ENCODE measurements at regions not wholly inside any gene's neighbourhood (a gene's known extent, or its start where the extent isn't known, plus 50 kb on each side); places are given as distances from the start of the nearest gene placed in this dataset.

DNA sequence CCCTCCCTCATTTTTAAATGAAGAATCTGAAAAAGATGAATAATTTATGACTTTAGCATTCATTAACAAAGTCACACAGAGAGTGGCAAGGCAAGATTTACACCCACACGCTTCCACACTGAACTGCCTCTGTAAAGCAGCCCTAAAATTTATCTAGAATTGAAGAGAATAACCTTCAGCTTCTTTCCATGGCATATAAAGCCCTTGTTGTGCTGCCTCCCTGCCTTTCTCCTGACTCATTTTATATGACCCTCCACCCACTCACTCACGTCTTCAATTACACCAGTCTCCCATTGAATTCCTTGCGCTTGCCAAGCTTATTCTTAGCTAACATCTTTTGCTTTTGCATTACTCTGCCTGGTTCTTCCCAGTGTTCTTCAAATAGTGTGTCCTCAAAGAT lies 2649.3 kb downstream of the PCDH7 start:
- CTCF ChIA-PET: no interaction called here
- POLR2A ChIA-PET: no interaction called here
- TF ChIP-seq, protein P1, sequence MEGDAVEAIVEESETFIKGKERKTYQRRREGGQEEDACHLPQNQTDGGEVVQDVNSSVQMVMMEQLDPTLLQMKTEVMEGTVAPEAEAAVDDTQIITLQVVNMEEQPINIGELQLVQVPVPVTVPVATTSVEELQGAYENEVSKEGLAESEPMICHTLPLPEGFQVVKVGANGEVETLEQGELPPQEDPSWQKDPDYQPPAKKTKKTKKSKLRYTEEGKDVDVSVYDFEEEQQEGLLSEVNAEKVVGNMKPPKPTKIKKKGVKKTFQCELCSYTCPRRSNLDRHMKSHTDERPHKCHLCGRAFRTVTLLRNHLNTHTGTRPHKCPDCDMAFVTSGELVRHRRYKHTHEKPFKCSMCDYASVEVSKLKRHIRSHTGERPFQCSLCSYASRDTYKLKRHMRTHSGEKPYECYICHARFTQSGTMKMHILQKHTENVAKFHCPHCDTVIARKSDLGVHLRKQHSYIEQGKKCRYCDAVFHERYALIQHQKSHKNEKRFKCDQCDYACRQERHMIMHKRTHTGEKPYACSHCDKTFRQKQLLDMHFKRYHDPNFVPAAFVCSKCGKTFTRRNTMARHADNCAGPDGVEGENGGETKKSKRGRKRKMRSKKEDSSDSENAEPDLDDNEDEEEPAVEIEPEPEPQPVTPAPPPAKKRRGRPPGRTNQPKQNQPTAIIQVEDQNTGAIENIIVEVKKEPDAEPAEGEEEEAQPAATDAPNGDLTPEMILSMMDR (IDR thresholded peaks at IDR 0.05; ENCODE audit: insufficient read depth, low read length, missing control alignments): no peak
- H3K4me3 ChIP-seq (ENCODE audit: low read depth, low read length): no peak overlapping the region
- no peak for DNase-seq (ENCODE audit: low read depth, low spot score)

GRCh38 chr4:33381816-33382215 lies 2661.6 kb downstream of the PCDH7 start:
- ChIA-PET POLR2A (no interaction called here), CTCF (no interaction called here)
- no peak for DNase-seq (ENCODE audit: low read depth, low spot score)
- no peak overlapping the region for H3K4me3 ChIP-seq (ENCODE audit: low read depth, low read length)
- TF ChIP-seq, protein P1 (IDR thresholded peaks at IDR 0.05; ENCODE audit: insufficient read depth, low read length, missing control alignments): no peak

DNA sequence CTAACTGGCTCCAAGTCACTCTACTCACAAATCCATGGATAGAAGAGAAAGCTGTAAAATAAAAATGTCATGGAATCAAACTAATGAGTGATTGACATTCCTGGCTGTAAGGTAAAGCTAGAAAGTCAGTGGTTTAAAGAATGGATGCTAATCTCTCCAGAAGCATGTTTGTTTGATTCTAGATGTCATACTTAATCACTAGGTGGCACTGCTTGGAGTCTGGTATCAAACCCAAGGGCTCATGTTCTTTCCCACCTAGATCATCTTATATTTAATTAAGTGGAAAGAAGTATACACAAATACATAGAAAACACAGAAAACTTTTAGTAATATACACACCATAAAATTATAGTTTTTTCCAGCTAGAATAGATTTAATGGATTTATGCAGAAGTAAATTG lies 2666.6 kb downstream of the PCDH7 start:
- TF ChIP-seq, protein P1 (IDR thresholded peaks at IDR 0.05; ENCODE audit: insufficient read depth, low read length, missing control alignments): no peak
- no peak overlapping the region for H3K4me3 ChIP-seq (ENCODE audit: low read depth, low read length)
- POLR2A ChIA-PET: no interaction called here
- CTCF ChIA-PET: no interaction called here
- DNase-seq (ENCODE audit: low read depth, low spot score): no peak

DNA sequence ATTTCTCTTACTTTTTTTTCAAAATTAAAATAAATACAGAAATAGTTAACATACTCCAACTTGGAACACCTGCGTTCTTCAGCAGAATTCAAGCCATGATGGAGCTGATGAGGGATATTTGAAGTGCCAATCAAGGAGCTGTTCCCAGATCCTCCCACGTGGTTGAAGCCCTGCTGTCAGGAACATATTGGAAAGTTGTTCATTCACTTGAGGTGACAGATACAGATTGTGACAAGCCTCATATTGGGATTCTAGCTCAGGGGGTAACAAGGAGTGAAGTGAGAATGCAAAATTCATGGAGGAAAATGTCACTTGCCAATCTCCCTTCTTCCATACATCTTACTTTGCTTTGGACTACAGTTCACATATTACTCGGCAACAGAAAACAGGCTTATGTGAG lies 2670.8 kb downstream of the PCDH7 start:
- DNase-seq (ENCODE audit: low read depth, low spot score): no peak
- no peak overlapping the region for H3K4me3 ChIP-seq (ENCODE audit: low read depth, low read length)
- TF ChIP-seq, protein P1 (IDR thresholded peaks at IDR 0.05; ENCODE audit: insufficient read depth, low read length, missing control alignments): no peak
- POLR2A ChIA-PET: no interaction called here
- CTCF ChIA-PET: no interaction called here

- CTCF ChIA-PET: no interaction called here
- TF ChIP-seq, protein P1 (IDR thresholded peaks at IDR 0.05; ENCODE audit: insufficient read depth, low read length, missing control alignments): no peak
- POLR2A ChIA-PET: no interaction called here
- no peak overlapping the region for H3K4me3 ChIP-seq (ENCODE audit: low read depth, low read length)
- DNase-seq (ENCODE audit: low read depth, low spot score): no peak
Measured at GRCh38 chr4:33395731-33396485, 2675.7 kb downstream of the PCDH7 start.

DNA sequence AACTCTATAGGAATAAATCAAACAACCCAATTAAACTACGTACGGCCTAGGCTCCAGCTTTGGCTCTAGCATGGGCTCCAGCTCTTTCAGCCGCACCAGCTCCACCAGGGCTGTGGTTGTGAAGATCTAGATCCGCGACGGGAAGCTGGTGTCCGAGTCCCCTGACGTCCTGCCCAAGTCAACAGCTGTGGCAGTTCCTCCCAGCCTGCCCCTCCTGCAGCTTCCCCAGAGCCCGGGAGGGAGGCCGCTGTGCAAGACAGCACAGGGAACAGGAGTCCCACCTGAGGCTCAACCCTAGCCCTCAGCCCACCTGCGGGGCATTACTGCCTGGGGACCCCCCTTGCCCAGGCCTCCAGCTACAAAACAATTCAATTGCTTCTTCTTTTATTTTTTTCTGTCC lies 2680.3 kb downstream of the PCDH7 start:
- ChIA-PET CTCF (no interaction called here), POLR2A (no interaction called here)
- TF ChIP-seq, protein P1 (IDR thresholded peaks at IDR 0.05; ENCODE audit: insufficient read depth, low read length, missing control alignments): no peak
- no peak for DNase-seq (ENCODE audit: low read depth, low spot score)
- H3K4me3 ChIP-seq (ENCODE audit: low read depth, low read length): no peak overlapping the region
